ENCODE measurements at regions not wholly inside any gene's neighbourhood (a gene's known extent, or its start where the extent isn't known, plus 50 kb on each side); places are given as distances from the start of the nearest gene placed in this dataset.
"Not testable (repeated sequence)": the region's sequence is repeated elsewhere in the genome, so short reads cannot be mapped to it uniquely, and the experiment has no call there.

DNA sequence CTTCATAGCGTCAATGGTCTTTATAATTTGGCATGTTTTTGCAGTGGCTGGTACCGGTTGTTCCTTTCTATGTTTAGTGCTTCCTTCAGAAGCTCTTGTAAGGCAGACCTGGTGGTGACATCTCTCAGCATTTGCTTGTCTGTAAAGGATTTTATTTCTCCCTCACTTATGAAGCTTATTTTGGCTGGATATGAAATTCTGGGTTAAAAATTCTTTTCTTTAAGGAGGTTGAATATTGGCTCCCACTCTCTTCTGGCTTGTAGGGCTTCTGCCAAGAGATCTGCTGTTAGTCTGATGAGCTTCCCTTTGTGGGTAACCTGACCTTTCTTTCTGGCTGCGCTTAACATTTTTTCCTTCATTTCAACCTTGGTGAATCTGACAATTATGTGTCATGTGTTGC is 250.0 kb upstream of the CTNNB1 start:
- not testable (repeated sequence) for DNase-seq (ENCODE audit: low read depth)

DNA sequence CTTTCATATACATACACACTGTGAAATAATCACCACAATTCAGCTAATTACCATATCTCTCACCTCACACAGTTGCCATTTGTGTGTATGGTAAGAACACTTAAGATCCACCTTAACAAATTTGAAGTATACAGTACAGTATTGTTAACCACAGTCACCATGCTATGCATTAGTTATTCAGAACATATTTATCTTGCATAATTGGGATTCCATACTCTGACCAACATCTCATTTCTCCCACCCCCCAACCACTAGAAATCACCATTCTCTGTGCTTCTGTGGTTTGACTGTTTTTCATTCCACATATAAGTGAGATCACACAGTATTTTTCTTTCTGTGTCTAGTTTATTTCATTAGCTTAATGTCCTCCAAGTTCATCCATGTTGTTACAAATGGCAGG is 247.7 kb upstream of the CTNNB1 start:
- no peak for DNase-seq (ENCODE audit: low read depth)

DNA sequence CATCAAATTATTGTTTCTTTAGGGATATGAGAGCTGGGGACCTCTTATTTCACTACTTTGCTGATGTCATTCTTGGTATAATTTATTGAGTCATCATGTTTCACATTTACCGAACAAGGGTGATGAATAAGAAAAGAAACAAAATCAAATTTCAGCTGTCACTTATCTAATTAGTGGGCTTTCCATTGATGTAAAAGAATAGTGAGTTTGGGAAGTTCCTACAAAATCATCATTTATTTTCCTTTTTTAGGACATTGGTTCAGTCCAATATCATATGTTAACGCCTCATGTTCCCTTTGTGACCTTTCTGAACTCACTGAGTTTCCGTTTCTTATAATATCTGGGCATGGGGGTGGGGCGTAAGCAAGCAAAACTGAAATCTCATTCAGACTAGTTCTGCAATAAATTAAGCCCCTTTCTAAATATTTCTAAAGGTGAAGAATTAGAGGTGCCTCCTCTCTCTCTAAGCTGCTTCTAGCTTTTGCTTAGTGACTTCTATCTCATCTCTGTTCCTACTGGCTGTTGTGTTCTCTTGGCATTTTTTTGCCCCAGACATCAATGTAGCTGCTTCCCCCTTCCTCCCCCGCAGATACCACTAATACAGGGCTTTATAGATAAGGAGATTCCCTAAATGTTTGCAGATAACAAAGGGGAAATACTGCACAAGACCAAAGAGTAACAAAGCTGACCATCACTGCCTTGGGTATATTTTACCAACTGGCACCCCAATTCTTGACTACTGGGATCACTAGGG is 238.0 kb upstream of the CTNNB1 start:
- DNase-seq (ENCODE audit: low read depth): no peak

DNA sequence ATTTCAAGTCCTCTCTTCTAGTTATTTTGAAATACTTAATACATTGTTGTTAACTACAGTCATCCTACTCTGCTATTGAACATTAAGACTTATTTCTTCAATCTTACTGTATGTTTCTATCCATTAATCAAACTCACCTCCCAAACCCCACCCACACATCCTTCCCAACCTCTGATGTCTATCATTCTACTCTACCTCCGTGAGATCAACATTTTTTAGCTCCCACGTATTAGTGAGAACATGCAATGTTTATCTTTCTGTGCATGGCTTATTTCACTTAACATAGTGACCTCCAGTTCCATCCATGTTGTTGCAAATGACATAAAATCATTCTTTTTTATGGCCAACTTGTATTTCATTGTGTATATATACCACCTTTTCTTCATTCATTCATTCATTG is 236.6 kb upstream of the CTNNB1 start:
- no peak for DNase-seq (ENCODE audit: low read depth)

DNA sequence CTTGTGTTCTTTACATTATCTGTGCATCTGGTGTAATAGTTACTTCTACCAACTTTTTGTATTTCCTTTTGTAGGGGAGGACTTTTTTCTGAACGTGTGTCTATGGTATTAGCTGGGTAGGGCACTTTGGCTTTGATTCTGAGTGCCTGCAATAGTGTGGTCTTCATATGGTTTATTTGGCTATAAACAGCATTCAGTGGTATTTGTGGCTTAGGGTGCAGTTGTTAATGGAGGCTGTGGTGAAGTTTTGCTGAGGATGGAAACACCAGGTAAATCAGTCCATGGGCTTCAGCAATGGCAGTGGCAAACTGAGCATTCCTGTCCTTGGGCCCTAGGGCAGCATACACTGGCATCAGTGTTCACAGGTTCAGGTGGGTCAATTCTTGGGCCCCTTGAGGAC is 230.6 kb upstream of the CTNNB1 start:
- no peak for DNase-seq (ENCODE audit: low read depth)

DNA sequence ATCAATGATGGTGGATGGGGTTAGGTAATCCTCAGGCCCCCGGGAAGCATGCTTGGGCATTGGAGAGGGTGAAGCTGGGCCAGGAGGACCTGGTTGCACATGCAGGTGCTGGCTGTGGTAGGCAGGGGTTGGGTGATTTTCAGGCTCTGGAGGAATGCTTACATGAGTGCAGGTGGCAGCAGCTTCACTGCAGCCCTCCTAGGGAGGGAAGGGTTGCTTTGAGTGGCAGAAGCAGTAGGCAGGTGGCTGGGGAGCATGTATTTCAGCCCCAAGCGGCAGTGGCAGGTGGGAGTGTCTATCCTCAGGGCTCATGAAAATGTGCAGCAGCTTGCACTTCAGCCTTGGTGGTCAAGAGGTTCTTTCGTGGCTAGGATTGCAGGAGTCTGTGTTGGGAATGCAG is 230.0 kb upstream of the CTNNB1 start:
- DNase-seq (ENCODE audit: low read depth): no peak

DNA sequence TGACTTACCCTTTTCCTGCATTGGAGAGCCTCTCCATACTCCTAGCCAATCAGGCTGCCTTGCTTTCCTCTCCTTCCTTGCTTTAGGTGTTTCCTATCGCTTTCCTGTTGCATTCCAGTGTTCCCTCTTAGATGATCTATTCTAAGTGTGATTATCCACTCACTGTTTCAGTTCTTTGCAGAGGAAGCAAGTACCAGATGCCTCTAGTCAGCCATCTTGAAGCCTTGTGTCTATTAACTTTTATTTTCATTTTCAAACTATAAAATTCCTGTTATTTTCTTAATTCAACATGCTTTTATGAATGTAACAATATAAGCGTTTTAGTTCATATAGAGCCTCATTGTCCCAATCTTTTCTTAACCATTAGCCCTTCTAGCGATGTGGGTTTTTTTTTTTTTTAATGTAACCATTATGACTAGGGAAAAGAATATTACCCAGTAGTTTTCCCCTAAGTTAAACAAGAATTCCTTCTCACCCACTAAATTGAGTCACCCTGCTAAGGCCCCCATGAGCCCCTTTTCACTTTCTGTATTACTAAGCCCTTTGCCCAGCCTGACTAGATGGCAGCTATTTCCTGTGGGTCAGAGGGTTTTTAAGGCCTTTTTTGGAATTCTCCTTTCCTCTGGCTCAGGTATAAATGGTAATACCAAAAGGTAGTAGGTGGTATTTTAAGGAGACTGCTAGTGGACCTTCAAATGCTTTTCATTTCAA is 229.4 kb upstream of the CTNNB1 start:
- DNase-seq (ENCODE audit: low read depth): no peak

DNA sequence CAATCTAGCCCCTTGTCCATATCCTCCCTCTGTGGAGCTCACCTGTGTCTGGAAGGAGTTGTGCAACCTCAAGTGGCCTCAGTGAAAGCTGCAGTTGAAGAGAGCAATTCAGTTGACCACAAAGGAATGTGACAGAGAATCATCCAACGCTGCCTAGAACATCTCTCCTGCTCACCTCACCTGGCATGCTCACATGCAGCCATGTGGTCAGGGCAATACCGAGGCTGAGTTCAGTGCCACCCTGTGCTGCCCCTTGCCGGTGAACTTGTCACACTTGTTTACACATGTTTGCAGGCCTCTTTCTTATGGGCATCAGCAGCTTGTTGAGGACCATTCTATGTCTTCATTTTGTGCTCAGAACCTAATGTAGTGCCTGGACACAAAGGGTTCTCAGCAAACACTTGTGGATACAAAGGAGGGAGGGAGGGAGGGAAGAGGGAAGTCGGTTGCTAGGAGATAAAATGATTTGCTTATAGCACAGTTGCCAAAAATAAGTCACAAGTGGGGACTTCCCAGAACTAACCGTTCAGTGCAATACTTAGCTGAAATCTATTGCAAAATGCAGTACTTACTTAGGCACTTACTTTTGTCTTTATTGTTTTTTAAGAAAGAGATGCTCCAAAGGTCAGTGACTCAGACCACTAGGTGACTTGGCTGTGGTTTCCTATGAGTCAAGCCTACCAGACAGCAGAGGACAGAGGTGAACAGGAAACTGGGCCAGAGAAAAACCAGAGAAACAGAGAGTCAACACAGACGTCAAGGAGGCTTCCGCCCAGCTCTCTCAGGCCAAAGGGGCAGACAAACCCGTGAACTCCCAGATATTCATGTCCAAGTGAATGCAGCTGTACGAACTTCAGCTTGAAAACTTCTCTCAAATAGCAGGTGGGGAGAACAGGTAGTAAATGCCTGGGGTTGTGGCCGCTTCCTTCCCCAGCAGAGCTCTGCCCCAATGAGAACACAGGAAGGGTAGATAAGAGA is 227.8 kb upstream of the CTNNB1 start:
- DNase-seq (ENCODE audit: low read depth): no peak

DNA sequence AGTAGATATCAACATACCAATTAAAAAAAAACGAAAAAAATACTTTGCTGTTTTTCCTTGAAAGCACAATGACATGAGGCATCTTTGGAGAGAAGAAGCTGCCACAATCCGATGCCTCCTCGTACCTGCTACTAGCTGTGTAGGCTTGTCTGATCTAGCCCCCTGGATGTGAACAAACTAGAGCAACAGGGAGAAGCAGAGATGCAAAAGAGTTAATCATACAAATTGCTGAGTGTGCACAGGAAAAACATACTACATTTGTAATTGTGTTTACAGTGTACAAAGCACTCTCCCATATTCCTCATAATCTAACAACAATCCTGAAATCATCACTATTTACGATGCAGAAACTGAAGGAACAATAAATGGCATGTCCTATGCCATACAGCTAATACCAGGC is 227.0 kb upstream of the CTNNB1 start:
- DNase-seq (ENCODE audit: low read depth): no peak

DNA sequence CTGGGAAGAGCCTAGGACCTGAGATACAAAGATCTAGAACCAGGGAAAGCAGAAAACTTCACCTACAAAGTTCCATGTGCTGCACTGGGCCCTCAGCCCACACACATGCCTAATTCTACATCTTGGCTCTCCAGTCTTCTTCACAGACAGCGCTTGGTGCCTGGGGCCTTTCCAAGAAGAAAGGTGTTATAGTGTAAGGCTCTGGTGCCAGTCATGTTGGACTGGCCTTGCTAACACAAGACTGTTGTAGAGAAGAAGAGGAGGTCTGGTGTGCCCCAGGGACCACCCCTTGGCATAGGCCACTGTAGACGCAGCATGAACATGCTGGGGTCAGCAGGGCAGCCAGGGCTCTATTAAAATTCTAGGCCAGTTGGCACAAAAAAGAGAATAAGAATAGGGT is 226.2 kb upstream of the CTNNB1 start:
- DNase-seq (ENCODE audit: low read depth): no peak

DNA sequence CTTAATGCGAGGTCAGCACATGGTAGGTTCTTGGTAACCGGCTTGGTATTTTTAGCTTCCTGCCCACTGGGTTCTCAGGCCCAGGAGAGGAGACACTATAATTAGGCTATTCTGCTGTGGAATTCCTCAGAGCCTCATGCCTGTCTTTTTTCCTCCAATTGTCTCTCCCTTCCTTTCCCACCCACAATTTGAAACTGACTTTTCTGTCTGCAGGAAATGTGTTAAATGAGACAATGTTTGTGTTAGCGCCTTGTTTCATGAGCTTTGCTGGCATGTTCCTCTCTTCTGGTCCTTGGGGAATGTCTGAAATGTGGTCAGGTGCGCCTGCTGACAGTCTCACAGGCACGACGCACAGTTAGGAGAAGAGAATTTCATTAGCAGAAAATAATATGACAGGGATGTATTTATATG is 223.6 kb upstream of the CTNNB1 start:
- DNase-seq (ENCODE audit: low read depth): no peak

DNA sequence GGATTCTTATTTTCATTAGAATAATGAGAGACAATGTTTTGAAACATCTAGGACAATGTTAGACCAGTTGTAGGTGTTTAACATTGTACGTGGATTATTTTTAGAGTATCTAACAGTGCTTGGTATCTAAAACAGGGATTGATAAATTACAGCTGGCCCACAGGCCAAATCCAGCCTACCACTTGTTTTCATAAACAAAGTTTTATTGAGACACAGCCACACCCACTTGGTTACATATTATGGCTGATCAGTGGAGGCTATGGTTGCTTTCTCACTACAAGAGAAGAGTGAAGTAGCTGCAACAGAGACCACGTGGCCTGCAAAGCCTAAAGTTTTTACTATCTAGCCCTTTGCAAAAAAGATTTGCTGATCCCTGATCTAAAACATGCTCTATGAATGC is 223.1 kb upstream of the CTNNB1 start:
- DNase-seq (ENCODE audit: low read depth): no peak

DNA sequence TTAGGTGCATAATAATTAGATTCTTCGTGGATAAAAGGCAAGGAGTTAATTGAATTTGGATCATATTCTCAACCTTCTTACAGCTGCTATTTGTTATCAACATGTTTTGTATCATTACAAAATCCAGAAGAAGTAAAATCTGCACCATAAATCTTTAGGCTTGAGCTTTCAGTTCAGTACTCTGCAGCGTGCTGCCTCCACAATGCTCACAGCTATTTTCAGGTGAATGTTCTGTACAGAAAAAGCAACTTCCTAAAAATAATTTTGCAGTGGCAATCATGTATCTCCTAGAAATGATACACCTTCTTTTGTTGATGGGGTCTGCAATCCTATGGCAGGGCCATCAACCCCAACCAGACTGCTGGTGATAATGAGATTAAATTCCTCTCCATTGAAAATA is 220.9 kb upstream of the CTNNB1 start:
- DNase-seq (ENCODE audit: low read depth): no peak

DNA sequence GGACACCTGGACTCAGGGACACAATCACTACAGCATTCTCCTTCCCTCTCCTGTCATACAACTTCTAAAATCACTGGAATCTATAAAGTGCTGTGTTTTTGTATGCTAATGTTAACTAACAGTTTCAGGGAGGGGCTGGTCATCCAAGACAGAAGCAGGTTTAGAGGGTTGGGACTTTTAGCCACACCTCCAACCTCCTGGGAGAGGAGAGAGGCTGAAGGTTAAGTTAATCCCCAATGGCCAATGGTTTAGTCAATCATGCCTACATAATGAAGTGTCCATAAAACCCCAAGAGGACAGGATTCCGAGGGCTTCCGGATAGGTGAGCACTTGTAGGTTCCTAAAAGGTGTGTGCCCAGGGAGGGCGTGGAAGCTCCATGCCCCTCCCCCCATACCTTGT is 219.3 kb upstream of the CTNNB1 start:
- DNase-seq (ENCODE audit: low read depth): no peak

DNA sequence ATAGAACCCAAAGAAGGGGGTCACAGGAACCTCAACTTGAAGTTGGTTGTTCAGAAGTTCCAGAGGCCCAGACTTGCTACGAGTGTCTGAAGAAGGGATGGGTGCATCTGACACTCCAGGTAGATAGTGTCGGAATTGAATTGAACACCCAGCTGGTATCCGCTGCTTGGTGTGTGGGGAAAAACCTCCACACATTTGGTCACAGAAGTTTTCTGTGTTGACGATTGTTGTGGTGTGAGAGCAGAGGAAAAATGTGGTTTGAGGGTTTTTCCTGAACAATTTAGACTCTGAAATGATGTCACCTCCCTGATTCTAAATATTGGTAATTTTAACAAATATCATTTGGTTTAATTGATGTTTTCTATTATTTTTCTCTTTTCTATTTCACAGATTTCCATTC is 218.8 kb upstream of the CTNNB1 start:
- no peak for DNase-seq (ENCODE audit: low read depth)

DNA sequence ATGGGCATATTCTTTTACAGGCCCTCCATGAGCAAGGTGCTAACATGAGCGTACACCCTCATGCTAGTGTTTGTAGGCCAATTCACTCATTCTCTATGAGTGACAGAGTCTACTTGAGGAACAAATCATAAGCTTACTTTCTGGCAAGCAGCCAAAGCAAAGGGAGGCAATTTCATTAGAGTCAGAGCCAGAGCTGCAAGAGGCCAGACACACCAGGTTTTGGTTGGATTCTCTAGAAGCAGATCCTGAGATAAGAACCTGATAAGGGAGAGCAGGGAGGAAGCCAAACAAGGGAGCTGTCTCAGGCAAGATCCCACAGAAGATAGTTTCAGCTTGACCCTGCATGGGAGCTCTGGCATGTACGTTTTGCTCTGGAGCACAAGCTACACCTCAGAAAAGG is 214.1 kb upstream of the CTNNB1 start:
- DNase-seq (ENCODE audit: low read depth): no peak

DNA sequence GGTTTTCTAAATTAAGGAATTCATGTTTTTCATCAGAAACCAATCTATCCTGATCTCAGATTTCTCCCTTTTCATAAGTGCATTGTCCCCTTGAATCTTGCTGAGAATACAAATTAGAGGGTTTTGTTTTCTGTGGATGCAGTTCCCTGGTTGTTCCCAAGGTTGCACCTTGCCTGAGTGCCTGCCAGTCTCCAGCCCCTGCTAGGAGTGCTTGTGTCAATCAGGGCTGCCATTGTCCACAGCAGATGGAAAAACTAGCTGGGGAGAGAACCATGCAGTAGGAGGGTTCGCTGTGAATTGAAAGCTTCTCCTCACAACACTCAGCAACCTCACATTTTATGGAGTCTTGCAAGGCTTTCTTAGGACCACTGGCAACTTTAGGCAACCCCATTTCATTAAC is 210.8 kb upstream of the CTNNB1 start:
- no peak for DNase-seq (ENCODE audit: low read depth)

DNA sequence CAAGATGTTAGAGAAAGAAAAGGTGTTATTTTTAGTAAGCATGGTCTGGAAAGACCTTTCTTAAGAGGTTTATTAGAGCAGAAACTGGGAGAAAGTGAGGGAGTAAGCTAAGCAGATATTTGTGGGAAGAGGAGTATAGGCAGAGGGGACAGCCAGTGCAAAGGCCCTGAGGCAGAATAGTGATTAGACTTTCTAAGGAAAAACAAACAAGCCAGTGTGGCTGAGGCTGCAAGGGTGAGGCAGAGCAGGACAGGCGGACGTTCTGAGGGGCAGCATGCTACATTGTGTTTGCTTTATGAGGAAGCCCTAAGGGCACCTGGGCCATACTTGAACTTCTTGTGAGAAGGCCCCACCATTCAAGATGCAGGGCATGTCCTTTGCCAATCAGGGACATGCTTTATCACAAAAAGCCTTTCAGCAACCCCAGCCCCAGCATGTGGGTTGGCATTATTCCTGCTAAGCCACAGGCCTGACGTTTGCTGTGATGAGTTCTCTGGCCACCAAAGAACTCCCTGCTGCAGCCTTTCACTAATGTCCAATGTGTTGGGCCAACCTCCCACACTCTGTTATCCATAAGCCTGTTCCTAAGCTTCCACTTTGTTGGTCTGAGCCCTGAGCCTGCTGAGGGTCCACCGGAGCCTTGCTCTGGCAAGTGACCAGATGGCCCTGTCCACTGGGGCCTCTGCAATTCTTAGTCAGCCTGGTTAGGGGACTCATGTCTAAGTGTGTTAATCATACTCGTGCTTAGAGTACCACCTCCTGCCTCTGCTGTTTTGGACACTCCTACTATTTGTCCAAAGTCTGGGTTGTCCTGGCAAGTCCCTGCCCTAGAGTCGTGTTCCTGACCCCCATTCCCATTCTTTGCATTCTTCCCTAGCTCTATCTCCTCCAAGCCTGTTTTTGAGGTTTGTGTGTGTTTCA is 209.9 kb upstream of the CTNNB1 start:
- no peak for DNase-seq (ENCODE audit: low read depth)

DNA sequence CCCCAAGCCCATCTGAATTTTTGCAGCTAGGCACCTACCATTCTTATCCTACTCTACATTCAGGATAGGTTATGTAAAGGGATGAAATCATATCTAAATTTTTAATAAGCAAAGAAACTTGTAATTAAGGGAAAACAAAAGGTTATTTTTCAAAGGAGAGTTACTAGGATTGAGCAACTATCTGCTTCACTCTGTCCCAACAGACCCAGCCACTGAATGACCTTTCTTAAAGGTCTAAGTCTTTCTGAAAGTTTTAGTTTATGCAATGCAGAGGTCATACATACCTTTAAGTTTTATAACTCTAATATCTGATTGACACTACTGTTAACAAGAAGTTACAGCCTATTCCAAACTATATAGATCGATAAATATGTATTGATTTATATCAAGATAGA is 209.2 kb upstream of the CTNNB1 start:
- no peak for DNase-seq (ENCODE audit: low read depth)

DNA sequence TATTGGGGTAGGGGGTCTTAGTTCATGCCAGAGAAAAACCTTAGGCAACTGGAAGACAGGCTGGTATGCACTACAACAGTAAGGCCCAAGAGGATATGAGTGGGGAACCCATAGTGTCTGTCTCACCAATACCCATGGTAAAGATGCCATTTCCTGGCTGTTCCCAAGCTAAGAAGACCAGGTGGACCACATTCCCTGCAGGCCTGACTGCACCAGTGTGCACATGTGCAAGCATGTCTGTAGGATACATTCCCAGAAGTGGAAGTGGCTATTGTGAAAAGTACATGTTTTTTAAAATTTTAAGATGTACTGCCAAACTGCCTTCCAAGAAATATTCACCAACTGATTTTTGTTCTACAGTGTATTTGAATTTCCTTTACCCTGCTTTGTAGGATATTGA is 207.3 kb upstream of the CTNNB1 start:
- no peak for DNase-seq (ENCODE audit: low read depth)

DNA sequence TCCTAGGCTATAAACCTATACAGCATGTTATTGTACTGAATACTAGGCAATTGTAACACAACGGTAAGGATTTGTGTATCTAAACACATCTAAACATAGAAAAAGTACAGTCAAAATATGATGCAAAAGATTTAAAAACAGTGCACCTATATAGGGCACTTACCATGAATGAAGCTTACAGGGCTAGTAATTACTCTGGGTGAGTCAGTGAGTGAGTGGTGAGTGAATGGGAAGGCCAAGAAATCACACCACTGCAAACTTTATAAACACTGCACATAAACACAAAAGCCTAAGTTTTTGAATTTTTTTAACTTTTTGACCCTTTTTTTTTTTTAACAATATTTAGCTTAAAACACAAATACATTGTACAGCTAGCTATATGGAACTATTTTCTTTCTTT is 204.7 kb upstream of the CTNNB1 start:
- DNase-seq (ENCODE audit: low read depth): no peak

DNA sequence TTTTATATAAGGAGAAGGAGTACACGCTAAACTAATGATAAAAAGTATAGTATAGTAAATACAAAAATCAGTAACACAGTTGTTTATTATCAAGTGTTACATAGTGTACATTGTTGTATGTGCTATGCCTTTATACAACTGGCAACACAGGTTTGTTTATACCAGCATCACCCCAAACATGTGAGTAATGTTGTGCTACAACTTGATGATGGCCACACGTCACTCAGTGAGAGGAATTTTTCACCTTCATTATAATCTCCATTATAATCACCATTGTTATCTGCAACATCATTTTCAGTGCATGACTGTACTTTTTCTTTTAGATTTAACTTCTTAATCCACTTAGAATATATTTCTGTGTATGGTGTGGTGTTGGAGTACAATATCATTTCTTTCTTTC is 204.0 kb upstream of the CTNNB1 start:
- DNase-seq (ENCODE audit: low read depth): no peak

Data from activated T-helper 9 cell treated with anti-CD3 and anti-CD28 coated beads, Interleukin-2, amount 50 U/mL, for 16 hours (primary cell).